IPS DF 4.7 (cell line): ENCODE measurements at regions not wholly inside any gene's neighbourhood (a gene's known extent, or its start where the extent isn't known, plus 50 kb on each side); places are given as distances from the start of the nearest gene placed in this dataset.

Source experiments
- DNase-seq: peaks from one replicate; pipeline ENCODE4 v3.0.0-alpha.2; 2013; ENCODE audit warnings: low spot score; ENCODE audit errors: extremely low read depth

DNA sequence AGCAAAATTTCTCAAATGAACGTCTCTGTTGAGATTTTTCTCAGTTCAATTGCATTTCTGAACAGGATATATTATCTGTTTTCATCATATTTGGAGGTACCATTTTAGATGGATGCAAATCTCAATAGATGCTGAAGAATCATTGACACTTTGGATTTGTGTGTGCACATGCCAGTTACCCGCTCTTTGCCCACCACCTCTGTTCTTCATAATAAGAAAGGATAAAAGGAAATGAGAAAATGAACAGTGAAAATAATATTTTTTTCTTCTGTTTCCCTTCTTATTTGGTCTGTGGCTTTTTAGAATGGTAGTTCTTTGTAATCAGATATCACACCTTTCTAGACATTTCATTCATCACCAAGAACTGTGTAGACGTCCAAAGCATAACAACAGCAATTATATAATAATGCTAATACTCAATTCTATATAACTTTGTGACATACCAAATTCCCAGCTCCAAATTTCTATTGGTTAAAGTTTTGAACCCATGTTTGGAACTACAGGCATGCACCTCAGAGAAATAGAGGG, 256.7 kb upstream of the SATB1 start:
- DNase-seq, result no peak

GRCh38 chr3:18680758-18681157, 255.6 kb upstream of the SATB1 start:
- DNase-seq, result no peak

DNA sequence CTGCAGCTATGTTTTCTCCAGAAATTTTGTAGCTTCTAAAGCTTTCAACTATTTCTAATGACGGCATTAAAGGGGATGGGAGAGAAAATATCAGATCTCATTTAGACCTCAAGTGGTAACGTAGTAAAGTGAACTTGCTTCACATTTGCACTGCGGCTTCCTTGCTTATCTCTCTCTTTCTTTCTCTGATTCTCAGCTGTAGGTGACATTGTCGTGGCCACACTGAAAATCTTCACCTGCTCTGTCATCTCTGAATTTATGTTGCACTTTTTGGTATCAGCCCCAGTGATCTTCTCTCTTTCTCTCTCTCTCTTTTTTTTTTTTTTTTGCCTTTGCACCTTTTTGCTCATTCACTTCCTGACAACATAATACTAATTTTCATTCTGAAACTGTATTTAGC, 254.1 kb upstream of the SATB1 start:
- DNase-seq, result no peak

DNA sequence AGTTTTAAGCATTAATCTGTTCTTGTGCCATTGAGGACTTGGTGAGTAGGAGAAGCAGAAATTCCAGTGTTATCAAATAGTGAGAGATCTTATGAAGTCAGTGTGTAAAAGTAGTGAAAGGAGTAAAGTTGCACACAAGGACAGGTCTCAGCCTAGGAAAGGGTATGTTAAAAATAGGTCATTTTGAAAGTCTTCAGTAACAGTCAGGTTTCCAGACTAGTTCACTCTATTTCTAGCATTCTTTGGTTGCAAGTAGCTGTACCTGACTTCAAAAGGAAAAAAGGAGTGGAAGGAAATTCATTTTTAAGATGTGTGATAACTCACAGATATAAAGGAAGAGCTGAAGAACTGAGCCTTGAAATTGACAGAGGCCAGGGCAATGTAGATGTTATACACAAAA, 250.1 kb upstream of the SATB1 start:
- DNase-seq, result no peak

DNA sequence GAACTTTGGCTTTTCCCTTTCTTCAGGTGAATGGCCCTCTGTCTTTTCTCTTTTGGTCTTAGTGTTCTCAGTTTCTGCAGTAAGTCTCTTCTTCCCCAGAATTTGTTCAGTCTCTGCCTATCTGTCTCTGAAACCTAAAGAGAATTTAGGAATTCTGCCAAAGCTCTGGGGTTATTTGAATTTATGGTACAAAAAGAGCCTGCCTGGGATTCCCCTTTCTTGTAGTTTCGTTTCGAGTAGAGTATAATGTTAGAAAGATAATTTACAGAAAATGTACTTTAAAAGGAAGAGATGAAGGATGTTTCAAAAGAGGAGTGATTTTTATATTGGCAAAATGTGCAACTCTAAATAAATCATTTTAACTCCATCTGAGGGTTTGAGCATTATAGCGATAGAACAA, 247.4 kb upstream of the SATB1 start:
- DNase-seq, result no peak

GRCh38 chr3:18670759-18671158, 245.6 kb upstream of the SATB1 start:
- DNase-seq, result no peak

GRCh38 chr3:18669374-18669773, 244.2 kb upstream of the SATB1 start:
- DNase-seq, result no peak

DNA sequence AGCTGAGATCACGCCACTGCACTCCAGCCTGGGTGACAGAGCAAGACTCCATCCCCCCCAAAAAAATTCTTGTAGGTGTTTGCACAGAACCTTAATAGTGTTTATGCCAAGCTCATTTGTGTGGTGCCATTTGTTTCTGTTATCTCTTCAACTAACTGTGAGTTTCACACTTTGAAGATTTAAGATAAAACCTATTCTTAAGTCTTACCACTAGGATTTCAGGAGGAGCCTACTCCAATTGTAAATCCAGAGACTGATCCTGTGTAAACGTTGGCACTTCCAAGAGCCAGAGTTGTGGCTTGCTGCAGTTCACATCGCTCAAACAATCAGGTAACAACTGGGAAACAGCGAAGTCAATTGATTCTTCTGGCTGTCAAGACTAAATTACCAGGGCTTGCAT, 242.4 kb upstream of the SATB1 start:
- no peak for DNase-seq

GRCh38 chr3:18666655-18667054, 241.5 kb upstream of the SATB1 start:
- no peak for DNase-seq

GRCh38 chr3:18660059-18660458, 234.9 kb upstream of the SATB1 start:
- no peak for DNase-seq

DNA sequence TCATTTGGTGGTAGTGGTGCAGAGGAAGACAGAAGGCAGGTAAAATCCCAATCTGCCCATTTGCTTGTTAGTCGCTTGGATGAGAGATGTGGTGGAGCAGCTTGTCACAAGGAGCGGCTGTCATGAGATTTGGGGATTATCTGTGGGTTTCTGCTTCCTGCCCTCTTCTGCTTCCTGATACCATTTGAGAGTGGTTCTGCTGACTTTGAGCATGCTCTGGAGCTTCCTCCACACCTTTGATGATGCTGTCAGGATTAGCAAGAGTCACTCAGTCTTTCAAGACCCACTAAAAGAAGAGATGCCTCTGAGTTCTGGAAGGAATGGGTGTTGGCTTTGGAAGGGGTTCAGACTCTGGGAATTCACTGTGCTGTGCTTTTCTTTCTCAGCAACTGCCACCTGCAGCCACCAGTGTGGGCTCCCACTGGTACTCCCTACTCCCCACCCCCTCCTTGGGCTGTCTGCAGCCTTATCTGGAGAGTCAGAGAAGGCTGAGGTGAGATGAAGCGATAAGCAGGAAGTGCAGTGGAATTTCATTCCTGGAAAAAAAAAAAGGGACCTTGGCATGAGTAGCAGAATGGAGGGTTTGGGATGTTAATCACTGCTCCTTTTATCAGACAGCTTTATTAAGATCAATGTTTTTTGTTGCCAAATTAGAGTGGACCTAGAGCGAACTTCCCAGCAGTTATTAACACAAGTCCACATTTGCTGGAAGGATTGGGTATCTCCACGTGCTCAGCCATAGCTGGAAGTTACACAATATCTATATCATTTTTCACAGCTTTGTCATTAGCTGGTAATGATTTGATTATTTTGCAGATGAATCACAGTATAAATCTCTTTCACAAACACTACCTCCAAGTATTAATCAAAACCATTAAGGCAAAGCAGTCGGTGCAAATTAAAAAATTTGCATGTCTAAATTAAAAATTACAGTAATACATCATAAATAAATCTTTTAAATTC, 233.0 kb upstream of the SATB1 start:
- no peak for DNase-seq

GRCh38 chr3:18656866-18657265, 231.7 kb upstream of the SATB1 start:
- DNase-seq, result no peak

DNA sequence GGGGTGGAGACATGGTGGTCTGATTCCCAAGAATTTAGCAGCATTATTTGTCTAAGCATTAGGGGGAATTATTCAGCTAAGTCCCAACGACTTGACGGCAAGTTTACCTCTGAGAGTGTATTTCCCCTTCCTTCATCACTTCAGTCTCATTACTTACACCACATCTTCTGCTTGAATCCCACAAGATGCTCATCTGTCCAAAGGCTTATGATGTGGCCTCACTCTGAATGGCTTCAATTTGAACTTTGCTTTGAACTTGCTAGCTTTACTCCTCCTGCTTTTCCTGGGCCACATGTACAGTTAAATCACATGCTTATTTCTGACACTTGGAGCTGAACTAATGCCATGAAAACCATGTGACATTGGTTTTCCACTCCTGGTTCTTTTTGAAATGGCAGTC, 231.3 kb upstream of the SATB1 start:
- no peak for DNase-seq

DNA sequence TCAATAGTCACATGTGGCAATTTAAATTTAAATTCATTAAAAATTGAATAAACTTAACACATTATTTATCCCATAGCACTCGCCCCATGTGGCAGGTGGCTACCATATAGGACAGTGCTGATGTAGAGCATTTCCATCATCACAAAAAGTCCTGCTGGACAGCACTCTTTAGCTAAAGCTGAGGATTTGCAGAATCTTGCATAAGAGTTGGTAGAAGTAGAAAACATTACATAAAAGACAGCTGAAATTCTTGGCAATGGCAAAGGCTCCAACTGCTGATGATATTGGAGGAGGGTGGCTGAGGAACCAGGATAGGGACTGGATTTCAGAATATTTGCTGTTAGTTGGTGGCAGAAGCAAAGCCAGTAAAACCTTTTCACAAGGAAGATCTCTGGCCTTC, 230.7 kb upstream of the SATB1 start:
- no peak for DNase-seq

DNA sequence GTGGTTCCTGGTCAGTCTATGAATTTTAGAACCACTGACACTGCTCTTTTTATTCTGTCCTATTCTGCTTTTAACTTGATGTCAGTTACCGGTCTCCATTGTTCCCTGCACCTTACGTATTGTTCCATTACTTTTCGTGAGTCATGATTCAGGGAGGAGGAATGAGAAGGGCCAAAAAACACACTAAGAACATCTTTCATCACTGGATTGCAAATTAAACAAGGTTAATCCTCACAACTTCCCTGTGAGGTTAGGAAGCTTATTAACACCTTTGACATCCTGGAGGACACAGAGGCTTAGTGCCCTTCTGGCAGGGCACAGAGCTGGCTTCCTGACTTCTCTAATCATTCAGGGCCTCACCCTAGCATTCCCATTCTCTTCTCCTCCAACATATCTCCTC, 227.6 kb upstream of the SATB1 start:
- DNase-seq, result no peak

GRCh38 chr3:18650731-18651130, 225.6 kb upstream of the SATB1 start:
- no peak for DNase-seq

DNA sequence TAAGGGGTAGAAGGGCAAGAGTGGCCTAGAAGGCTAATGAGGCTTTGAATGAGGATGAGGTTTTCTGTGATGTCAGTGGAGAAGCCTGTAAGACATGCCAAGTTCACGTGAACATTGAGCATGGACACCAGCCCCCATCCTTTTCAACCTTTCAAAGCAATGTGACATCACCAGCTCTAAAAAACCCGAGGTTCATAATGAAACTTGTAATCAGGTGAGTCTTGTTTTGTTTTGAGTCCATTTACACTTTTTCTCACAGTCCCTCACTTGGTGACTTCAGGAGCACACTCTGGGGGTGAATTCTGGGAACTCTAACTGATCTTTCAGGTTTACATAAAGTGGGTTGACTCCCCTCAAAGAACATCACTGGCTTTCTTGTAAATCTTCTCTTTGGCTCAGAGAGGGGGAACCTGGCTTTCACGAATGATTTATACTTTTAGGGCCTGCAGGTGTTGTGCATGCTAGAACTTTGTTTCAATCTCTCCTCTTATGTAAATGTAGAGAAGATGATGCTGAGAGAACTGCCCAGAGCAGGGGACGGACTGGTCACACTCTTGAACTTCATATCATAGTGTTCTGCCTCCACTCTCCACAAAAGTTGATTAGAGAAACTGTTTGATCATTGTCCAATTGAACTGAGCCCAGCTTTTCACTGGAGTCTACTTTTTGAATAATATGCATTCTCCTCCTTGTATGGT, 224.7 kb upstream of the SATB1 start:
- DNase-seq, result no peak

DNA sequence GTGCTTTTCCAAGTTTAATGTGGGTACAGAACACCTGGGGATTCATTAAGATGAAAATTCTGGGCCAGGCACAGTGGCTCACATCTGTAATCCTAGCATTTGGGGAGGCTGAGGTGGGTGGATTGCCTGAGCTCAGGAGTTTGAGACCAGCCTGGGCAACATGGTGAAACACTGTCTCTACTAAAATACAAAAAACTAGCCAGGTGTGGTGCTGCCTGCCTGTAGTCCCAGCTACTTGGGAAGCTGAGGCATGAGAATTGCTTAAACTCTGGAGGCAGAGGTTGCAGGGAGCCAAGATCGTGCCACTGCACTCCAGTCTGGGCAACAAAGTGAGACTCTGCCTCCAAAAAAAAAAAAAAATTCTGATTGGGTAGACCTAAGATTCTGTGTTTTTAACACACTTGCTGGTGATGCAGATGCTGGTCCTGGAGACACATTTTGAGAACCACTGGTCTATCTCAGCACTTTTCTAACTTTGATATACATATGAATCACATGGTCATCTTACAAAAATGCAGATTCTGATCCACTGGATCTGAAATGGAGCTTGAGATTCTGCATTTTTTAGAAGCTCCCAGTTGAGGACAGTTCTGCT, 223.8 kb upstream of the SATB1 start:
- no peak for DNase-seq

DNA sequence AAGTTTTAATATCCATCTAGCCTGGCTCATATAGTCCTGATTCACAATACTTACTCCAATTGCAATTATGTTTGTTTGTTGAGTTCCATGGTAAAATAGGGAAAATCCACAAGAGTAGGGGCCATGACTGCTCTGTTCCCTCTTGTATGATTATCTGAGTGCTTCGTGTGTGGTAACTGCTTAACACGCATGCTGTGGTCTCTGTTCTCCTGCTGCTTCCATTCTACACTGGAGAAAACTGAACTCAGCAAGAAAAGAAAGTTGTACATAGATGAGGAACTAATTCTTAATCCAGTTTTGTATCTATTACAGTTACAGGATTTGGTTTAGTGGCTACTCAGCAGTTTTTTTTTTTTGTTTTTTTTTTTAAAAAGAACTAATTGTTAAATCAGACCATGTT, 223.0 kb upstream of the SATB1 start:
- DNase-seq, result no peak

DNA sequence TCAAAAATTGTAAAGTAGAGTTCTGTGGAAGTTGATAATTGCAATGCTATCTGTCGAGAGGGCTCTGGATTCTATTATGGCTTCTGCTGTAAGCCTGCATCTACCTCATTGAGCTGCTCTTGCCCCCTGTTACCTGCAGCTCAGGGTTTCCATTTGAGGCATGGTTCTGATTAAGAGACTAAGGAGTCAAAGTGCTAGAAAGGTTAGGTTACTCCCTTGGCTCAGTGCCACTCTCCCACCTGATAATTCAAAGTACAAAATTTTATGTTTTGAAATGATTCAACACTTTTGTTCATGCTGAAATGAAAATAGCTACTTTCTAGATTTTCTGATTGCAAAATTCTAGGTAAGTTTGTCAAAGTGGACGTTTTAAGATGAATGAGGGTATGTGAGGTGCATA, 220.5 kb upstream of the SATB1 start:
- DNase-seq, result no peak

DNA sequence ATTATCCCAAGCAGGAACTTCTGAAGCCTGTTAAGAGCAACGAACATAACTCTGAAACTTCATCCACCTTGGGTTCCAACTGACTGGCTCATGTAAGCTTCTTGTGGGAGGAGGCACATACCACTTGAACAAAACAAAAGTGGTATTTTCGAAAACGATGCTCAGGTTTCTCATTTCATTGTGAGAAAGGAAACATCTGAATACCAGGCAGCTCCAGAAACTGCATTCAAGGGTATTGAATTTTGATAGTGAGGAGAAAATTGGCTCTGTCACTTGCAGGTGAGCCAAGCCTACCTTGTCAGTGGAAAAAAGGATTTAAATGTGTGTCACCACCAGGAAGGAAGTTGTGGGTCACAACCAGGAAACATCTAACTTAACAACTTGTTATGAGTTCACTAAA, 218.1 kb upstream of the SATB1 start:
- DNase-seq, result no peak

- DNase-seq, result no peak
Observed at GRCh38 chr3:18641916-18642315, 216.8 kb upstream of the SATB1 start.
